ENCODE measurements at regions not wholly inside any gene's neighbourhood (a gene's known extent, or its start where the extent isn't known, plus 50 kb on each side); places are given as distances from the start of the nearest gene placed in this dataset.

DNA sequence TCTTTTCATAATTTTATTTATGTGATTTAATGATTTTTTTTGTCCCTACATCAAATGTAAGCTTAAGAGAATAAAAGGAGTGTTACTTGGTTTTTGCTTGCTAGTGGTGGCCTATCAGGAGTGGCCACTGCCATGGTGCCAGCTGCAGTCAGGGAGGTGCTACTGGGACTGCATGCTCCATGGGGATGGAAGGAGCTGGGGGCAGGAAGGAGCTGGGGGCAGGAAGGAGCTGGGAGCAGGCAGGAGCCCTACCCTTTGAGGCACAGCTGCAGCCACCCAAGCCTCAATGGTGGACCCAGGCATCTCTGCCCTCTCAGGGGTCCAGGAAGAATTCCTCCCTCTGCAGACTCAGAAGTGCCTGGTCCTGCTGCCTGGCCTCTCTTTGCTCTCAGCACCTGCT is 796.0 kb downstream of the SLC16A7 start:
- DNase-seq, result no peak

DNA sequence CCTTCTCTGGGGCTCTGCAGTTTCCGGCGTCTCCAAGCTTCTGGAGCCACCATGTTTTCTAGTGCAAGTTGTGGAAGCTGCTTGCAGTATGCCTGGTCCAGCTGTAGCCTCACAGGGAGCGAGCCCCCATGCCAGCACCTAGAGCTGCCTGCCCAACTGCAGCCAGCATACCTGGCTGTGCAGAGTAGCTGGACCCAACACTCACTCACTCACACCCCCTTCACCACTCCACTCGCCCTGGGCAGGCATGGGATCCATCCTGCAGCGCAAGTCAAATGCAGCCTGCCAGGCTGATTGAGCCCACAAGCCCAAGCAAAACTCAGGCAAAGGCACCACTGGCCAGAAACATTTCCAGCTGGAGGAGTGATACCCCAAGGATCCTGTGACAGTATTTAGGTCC is 797.3 kb downstream of the SLC16A7 start:
- no peak for DNase-seq

DNA sequence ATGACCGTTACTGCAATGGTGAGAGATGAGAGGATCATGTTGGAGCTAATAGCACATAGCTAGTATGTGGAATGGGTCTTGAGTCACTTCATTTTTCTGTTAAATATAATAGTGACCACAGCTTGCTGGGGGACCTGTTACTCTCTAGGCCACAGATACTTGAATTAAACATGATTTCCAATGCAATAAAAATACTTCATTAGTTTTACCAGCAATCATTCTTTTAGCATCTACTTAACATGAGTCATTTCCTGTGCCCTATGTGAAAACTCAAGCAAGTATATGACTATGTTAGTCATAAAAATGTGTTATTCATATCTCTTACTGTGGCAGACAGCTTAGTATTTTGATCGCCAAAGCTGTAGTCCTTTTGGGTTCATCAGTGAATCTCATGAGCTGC is 798.8 kb downstream of the SLC16A7 start:
- DNase-seq, result no peak

DNA sequence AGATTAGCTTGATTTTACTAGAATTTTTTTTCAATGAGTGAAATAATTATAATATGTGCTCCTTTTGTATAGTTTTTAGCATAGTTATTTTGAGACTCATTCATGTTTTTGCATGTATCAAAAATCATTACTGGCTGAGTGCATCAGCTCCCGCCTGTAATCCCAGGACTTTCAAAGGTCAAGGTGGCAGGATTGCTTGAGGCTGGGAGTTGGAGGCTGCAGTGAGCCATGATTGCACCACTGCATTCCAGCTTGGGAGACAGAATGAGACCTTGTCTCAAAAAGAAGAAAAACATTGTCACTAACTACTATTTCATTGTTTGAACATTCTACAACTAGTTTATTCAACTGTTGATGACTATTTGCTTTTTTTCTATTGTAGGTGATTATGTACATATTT is 802.7 kb downstream of the SLC16A7 start:
- no peak for DNase-seq

DNA sequence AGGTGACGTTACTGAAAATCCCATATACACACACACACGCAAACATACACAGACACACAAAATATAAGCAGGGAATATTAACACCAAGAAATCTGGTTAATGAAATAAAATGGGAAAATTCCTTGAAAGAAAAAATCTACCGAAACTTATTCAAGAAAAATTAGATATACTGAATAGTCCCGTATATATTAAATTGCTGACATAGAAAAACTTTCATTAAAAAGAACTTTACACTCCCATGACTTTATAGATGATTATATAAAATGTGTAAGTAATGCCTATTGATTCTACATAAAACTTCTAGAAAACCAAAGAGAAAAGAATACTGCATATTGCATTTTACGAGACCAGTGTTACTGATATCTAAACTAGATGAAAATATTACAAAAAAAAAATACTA is 803.2 kb downstream of the SLC16A7 start:
- no peak for DNase-seq

DNA sequence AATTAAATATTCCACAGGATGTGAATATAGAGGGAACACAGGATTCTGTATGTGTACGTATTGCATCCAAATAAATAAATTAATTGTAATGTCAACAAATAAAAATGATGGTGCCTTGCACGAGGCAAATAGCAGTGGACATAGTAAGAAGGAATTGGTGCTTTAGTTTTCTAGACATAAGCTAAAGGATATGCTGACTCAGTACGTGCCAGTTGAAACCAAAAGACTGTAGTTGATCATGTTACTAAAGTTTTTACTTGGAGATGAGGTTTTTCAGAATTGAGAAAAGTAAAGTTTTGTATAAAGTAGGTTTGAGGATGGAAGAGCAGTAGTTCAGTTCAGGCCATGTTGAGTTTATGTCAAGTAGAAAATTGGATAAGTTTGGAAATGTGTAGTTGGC is 807.2 kb downstream of the SLC16A7 start:
- DNase-seq, result no peak

DNA sequence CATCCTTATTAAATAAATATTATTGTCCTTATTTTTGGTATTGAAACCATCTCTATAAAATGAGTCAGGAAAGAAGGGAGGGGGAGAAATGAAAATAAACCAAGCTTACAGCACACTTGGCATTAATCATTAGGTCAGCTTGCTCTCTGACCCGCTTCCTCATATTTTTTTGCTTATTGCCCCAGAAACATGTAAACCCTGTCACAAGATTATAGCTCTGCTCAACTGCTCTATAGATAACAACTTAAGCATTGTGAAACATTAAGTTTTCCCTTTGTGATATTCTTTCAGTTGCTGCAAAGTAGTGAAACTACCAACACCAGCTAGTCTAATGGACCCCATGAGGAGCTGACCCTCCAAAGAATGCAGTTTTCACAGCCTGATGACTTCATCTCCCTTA is 819.5 kb downstream of the SLC16A7 start:
- DNase-seq, result no peak

DNA sequence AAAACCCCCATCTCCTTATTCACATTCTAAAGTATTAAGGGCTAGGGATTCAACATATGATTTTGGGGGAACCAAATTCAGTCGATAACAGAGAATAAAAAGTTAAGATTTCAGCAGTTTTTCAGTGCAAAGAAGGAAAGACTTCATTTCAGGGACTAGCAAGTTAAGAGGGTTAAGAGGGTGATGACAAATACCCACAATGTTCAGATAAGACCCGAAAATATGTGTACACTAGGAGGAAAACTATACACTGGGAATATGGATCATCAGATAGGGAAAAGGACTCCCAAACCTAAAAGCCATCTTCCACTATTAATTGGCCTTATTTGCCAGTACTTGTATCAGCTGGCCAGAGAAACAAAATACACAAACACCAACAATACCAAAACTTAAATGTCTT is 824.2 kb downstream of the SLC16A7 start:
- no peak for DNase-seq

DNA sequence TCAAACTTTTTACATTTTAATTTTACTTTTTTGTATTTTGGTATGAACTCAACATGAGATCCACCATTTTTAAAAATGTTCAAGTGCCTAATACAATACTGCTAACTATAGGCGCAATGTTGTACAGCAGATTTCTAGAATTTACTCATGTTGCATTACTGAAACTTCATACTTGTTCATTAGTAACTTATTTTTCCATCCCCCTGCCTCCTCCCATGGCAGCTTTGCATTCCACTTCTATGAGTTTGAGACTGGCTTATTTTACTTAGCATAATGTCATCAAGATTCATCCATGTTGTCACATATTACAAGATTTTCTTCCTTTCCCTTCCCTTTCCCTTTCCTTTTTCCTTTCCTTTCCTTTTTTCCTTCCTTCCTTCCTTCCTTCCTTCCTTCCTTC is 825.9 kb downstream of the SLC16A7 start:
- no peak for DNase-seq

DNA sequence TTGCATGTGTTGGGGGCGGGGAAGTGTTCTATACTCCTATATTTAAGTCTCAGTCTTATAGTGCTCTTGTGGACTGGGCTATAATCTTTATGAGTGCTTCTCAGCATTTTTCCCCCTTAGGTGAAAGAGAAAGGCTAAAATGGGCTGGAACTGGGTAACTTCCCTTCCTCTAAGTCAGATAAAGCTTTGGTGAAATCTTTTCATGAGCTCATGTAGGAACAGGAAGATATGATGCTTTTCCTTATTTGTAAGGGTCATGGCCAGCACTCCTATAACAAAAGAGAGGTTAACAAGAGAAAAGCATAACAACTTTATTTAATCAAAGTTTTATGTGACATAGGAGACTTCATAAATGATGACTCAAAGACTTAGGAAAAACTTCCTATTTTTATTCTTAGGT is 841.5 kb downstream of the SLC16A7 start:
- no peak for DNase-seq

DNA sequence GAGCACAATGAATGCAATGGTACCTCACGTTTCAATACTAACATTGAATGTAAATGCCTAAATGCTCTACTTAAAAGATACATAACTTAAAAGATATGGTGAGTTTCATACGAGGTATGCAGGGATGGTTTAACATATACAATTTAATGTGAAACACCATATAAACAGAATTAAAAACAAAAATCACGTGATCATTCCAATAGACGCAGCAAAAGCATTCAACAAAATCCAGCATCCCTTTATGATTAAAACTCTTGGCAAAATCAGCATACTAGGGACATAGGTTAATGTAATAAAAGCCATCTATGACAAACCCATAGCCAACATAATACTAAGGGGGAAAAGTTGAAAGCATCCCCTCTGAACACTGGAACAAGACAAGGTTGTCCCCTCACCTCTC is 845.7 kb downstream of the SLC16A7 start:
- DNase-seq, result no peak

DNA sequence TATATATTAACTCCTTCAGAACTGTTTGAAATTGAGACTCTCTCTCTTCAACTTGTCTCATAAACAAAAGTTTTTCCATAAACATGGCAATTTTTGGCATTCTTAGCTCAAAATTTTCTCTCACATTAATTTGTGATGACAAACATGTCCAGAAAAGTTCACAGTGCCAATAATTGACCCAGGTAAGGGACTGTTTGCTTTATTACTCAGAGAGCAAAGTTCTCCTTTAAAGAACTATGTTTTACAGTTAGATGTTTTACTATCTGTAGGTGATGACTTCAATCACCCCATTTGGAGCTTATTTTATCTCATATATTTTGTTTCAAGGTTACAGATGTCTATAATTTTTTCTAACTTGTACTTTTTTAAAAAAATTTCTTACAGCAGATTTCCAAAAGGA is 855.6 kb downstream of the SLC16A7 start:
- no peak for DNase-seq

DNA sequence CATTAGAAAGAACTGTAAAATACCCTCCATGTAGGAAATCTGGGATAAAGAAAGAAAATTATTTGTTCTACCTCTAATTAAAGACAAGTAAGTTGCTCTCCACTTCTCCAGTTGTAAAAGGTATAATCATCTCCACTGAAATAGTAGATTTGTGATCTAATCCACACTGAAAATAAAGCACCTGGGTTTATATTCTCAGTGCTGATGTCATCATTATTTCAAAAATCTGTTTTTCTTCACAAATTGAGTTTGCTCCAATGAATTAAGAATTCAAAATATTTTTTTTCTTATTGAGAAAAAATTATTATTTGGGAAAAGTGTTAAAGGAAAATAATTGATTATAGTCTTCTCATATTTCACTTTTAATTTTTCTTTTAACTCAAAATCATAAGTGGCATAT is 869.2 kb downstream of the SLC16A7 start:
- DNase-seq, result no peak

DNA sequence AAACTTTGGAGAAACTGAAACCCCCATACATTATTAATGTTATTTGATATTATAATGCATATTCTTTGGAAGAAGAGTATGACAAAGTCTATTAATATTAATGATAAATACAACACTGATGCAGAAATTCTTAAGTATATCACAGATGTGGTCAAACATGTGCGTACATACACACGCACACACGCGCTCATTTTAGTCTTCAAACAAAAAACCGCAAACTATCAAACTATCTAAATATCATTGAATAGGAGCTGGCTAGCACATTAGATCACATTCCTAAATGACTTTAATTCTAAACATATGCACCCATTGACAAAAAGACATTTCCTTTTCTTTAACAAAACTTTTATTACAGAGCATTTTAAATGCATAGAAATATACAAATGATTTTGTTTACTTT is 872.7 kb downstream of the SLC16A7 start:
- DNase-seq, result no peak

DNA sequence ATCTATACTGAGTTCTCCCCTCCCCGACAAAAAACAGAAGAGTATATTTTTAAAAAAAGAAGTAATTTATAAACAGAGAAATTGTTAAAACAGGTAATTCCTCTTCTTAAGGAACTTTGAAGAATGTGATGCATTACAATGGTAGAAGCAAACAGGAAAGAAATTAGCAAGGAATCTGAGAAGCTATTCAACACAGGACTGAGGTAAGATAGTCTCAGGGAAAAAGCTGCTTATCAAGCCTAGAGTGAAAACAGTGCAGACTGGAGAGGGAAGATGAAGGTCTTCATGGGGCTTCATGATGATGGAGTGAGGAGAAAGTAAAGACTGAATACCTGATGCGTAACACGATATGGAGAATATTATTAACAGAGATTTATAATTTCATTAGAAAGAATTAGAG is 880.0 kb downstream of the SLC16A7 start:
- DNase-seq, result no peak

DNA sequence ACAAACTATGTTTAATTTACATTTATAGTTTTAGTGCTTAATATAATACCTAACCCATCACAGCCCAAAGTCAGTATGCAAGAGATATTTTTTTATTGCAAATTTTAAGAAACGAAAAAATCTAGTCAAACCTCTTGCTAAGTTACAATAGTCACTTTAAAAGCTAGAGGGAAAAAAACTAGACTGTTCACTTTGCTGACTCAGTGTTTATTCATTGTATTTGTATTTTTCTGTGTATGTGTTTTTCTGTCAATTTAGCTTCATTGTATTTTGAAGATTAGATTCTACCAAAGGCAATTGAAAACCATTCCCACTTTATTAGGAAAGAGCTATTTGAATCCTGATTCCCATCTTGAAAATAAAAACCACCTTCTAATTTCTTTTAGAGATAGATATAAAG is 891.5 kb downstream of the SLC16A7 start:
- no peak for DNase-seq

DNA sequence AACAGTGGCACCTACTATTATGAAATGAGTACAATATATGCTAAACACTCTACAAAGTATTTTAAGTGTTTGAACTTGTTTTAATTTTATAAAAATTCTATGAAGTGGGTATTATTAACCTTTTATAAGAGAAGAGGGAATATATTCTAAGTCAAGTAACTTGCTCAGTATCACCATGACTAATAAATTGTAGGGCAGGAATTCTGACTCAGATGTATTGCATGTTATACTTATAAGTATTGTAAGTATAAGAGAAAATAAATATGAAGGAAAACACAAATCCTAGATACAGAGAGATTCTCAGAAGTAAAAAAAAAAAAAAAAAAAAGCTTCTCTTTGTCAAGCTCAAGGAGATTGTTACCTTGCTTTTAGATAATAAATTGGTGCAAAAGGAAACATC is 893.2 kb downstream of the SLC16A7 start:
- no peak for DNase-seq

DNA sequence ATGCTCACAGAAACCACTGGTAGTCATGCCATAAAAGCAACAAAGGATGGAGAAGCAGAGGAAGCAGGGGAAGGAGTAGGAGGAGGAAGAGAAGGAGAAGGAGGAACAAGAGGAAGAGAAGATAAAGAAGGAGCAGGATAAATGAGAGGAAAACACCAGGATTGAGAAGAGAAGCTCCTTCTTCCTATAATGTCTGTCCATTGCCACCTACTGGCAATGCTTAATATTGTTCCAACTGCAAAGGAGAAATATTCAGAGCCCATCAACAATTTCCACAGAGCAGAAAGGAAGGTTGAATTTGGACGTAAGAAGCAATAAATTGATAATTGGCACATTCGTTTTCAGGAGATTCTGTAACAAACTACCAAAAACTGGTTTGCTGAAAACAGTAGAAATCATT is 898.4 kb downstream of the SLC16A7 start:
- no peak for DNase-seq

DNA sequence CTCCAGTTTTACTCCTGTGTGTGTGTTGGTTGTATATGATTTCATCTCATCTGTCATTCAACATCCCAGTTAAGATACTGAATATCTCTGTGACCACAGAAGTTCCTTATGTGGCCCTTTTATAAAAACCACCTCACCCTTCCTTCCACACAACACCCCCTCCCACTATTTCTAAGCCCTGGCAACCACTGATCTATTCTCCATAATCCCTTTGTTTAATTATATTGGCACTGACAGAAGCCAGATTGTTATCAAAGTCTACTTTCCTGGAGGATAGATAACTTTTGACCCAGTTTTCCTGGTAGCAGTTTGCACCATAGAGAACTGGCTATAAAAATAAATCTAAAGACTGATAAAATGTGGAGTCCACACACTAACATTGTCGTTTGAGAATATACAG is 902.8 kb downstream of the SLC16A7 start:
- no peak for DNase-seq

DNA sequence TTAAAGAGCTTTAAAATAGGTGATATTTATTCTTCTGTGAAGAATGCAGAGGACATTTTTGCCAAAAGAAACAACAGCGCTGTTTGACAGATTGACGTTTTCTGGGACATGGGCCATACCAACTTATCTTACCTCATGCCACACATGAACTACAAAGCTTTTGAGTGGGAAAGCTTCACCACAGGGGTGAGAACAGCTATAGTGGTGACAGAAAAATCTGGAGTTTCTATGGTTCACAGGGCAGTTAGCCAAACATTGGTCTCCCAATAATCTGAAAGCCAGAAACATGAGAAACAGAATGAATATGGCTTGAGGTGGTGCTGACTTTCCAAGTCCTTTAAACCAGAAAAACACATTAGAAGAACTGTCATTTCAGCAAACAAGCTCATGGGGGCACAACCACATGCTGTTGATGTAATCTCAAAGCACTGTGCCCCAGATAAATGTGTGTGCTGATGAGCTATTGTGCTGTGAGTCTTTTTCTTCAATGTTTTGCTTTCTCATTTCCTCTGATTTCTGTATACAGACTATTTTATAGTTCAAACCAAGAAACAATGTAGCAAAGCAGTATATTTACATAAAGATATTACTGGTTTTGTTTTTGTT is 905.4 kb downstream of the SLC16A7 start:
- DNase-seq, result no peak

DNA sequence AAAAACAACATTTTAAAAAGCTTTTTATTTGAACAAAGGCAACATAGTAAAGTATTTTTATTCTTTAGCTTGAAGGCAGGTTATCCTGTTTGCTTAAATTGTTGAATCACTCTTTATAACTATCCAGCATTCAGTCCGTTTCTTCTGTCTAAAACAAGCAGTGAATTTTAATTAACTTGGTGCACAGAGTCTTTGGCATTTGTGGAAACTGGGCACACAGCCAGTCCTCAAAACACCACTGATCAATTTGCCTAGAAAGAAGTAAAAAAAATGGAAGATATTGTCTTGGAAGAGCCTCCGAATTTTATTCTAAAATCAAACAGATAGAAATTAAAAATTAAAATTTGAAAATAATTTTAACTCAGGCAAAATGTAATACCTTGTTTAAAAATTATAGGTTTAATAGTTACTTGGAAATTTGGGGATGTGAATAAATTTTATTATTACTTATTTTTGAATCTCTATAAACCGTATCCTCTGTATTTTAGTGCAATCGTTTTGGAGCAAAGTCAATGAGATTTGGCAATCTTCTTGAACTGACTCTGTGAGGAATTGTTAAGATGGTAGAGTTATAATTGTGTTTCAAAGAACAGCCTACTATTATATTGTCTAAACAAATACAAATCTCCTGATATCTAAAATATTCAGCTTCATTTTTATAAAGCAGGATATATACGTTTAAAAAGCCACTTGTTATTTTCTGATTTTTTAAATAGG is 927.0 kb downstream of the SLC16A7 start:
- no peak for DNase-seq

DNA sequence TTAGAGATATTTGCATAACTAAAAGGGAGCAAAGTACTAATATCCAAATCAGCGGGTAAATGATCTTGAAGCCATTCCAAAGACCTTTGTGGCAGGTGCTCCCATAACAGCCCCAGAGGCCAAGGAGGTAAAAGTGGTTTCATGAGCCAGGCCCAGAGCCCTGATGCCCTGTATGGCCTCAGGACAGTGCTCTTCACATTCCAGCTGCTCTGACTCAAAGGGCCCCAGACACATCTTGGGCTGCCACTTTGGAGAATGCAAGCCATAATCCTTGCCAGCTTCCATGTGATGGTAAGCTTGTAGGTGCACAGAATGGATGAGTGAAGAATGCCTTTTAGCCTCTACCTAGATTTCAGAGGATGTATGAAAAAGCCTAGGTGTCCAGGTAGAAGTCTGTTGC is 933.4 kb downstream of the SLC16A7 start:
- DNase-seq, result no peak

DNA sequence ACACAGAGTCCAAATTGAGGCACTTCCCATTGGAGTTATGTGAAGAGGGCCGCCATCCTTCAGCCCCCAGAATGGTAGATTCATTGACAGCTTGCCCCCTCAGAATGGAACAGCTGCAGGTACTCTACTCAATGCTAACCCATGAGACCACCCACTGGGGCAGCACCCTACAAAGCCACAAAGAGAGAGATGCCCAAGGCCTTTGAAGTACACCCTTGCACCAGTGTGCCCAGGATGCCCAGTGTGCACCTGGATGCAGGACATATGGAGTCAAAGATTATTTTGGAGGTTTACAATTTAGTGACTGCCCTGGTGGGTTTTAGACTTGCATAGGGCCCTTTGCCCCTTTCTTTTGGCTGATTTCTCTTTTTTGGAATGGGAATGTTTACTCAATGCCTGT is 933.9 kb downstream of the SLC16A7 start:
- DNase-seq, result no peak

DNA sequence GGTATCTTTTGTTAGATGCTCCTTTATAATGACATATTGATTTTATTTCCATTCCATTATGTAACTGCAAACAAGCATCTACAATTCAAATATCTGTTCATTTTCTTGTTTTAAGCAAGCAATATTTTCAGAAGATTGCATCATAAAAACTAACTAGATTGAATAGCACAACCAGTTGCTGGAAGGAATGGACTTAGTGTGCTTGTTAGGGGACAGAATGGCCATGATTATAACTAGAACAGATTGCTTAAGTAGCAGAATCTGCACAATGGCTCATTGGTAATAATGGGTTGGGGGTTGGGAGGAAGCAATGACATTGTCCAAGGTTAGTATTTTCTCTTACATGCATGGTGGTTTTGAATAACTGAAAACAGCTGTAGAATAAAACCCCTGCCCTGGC is 939.5 kb downstream of the SLC16A7 start:
- no peak for DNase-seq

DNA sequence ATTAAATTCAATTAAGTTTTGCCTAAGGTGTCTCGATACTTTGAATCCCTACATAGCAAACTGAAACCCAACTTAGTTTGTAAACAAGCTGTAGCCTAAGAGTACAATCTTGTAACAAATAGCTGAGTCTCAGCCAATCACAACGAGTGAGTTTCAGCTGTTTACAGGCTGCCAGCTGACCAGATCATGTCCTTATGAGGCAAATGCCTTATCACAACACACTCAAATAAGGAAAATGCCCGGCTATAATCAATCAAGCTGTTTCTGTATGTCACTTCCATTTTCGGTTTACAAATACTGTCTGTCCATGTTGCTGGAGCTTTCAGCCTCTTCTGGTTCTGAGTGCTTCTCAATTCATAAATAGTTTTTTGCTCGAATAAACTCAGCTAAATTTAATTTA is 943.8 kb downstream of the SLC16A7 start:
- no peak for DNase-seq
